GM12892 (cell line): ENCODE measurements at regions not wholly inside any gene's neighbourhood (a gene's known extent, or its start where the extent isn't known, plus 50 kb on each side); places are given as distances from the start of the nearest gene placed in this dataset.

Experiments used
- POLR2A ChIP-seq: IDR thresholded peaks from 2 replicates; pipeline ENCODE4 v1.6.1; 2011; ENCODE audit warnings: low read depth, low read length, control low read depth
- POLR2AphosphoS5 ChIP-seq: IDR thresholded peaks from 2 replicates; pipeline ENCODE4 v1.6.1; 2011; ENCODE audit warnings: low read depth, low read length, control low read depth
- TAF1 ChIP-seq: IDR thresholded peaks from 2 replicates; pipeline ENCODE4 v1.6.1; 2011; ENCODE audit warnings: low read depth, mild to moderate bottlenecking, control low read depth, low read length, borderline replicate concordance

- TF ChIP-seq TAF1 (no peak), POLR2A (no peak), POLR2AphosphoS5 (no peak)
Measured at GRCh38 chr2:240375024-240375645, 60.3 kb upstream of the GPC1 start.
